ENCODE measurements at regions not wholly inside any gene's neighbourhood (a gene's known extent, or its start where the extent isn't known, plus 50 kb on each side); places are given as distances from the start of the nearest gene placed in this dataset.

DNA sequence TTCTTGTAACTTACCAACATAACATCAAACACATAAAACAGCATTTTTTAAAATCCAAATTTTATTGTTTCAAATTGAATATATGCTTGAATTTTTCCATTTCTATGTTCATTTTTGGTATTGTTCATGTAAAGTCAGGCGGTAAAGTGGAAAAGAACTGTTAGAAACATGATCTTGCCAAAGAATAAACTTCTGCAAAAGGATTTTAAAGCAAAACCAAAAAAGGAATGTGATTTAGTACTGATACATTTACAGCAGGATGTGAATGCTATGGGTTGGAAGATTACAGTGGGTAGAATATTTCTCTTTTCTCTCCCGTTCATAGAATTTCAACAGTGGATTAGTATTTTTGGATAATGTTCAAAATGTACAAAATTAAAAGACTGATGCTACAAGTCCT, 277.2 kb upstream of the MPDZ start (continued):
- TF ChIP-seq E2F8 (IDR thresholded peaks at IDR 0.05; ENCODE audit: low read depth, partially characterized antibody) (no peak), CHD7 (IDR thresholded peaks at IDR 0.05; ENCODE audit: low read depth, low read length) (no peak)

All from K562 (cell line).